ENCODE measurements at regions not wholly inside any gene's neighbourhood (a gene's known extent, or its start where the extent isn't known, plus 50 kb on each side); places are given as distances from the start of the nearest gene placed in this dataset.
"Not testable (repeated sequence)": the region's sequence is repeated elsewhere in the genome, so short reads cannot be mapped to it uniquely, and the experiment has no call there.

DNA sequence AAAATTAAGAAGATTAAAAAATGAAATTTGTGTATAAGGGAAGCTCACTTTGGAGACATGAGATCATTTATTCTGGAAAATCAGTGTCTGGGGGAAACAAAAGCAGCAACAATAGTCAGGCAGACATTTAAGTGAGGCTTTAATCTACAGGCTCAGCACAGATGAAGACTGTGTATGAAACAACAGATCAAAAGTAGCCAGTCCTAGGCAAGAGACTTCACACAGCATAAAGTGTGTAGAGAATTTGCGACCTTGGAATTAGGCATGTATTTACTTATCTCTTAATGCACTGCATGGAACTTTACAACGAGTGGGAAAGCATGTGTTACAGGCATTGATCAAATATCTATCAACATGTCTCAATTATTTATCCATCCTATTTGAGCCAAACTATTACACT, 1099.9 kb downstream of the PLA2G4A start:
- no peak for DNase-seq

DNA sequence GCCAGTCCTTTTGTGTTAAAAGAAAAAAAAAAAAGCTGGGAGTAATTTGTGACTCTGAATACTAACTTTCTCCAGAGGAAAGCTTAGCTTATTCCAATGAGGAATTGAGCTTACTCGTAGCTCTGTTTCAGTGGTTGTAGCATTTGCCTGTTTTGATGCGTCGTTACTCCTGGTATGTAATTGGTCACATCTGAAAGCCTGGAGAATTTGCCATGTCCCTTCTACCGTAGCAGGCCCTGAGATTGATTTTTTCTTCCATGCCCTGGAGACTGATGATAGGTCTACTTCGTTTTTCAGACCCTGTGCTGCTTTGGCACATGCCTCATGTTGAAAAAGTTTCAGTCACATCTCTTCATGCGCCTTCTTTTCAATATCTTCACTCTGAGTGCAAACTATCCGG, 1103.0 kb downstream of the PLA2G4A start:
- no peak for DNase-seq

DNA sequence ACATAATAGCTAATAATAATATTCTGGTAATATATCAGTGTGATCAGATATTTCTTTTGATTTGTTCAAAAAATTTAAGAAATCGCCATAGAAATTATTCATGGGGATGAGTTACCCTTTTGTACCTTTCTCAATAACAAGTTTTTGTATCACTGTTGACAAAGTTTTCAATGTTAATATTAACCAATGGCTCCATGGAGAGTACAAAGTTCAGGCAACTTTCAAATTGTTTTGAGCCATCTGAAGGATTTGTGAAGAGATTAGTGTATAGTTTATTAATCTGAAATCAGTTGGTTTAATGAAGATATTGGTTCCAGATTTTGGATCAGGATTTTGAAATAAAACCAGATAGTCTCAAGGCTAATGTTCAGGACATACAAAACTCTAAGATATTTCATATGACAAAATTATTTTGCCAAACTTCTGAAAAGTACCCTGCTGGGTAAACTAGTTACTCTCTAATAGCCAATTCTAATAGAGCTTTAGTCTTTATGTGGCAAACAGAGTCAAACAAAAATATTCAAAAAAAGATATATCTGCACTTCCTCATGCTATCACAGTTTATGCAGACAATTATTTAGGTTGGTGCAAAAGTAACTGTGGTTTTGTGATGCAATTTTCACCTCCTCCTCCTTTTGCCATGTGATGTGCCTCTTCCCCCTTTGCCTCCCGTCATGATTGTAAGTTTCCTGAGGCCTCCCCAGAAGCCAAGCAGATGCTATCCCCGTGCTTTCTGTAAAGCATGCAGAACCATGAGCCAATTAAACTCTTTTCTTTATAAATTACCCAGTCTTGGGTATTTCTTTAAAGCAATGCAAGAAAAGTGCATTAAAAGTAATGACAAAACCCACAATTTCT, 1105.0 kb downstream of the PLA2G4A start:
- no peak for DNase-seq

DNA sequence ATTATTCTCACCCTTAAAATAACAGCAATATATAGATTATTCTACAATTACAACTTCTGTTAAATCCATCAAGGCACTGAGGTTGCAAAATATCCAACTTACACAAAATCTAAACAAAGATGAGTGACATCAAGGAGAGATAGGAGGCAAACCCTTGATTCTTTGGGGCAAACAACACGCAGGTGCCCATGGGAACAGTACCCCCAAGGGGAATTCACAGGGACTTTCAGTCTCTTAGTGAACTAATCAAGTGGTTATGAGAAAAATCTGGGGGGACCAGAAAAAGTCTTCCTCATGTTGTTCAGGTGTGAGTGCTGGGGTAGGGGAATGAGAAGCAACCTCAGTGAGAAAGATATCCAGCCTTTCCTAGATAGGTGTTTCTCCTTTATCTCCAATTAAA, 1107.9 kb downstream of the PLA2G4A start:
- no peak for DNase-seq

DNA sequence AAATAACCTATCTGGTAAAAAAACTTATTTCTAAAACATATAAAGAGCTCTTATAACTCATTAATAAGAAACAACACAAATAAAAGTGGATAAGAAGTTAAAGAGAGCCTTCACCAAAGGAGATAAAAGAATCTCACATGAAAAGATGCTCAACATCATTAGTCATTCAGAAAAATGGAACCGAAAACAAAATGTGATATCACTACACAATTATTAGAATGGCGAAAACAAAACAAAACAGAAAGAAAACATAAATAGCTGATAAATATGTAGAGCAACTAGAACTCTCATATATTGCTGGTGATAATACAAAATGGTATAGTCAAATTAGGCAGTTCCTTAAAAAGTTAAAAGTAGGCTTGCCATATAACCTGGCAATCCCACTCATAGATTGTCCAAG, 1109.3 kb downstream of the PLA2G4A start:
- no peak for DNase-seq

DNA sequence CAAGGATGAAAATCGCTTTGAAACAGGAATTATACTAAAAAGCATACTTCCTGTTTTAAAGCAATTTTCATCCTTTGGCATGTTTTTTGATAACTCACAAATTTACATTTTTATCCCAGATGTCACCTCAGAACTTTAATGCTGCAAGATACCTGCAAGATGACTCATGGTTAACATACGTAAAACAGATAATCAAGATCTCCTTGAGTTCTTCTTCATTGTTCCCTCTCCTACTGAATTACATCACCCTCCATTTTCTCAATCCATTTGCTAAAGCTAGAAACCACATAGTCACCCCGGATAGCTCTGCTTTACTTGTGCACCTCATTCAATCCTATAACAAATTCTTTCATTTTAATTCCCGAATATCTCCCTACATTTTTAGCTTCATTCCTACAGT, 1114.2 kb downstream of the PLA2G4A start:
- no peak for DNase-seq

DNA sequence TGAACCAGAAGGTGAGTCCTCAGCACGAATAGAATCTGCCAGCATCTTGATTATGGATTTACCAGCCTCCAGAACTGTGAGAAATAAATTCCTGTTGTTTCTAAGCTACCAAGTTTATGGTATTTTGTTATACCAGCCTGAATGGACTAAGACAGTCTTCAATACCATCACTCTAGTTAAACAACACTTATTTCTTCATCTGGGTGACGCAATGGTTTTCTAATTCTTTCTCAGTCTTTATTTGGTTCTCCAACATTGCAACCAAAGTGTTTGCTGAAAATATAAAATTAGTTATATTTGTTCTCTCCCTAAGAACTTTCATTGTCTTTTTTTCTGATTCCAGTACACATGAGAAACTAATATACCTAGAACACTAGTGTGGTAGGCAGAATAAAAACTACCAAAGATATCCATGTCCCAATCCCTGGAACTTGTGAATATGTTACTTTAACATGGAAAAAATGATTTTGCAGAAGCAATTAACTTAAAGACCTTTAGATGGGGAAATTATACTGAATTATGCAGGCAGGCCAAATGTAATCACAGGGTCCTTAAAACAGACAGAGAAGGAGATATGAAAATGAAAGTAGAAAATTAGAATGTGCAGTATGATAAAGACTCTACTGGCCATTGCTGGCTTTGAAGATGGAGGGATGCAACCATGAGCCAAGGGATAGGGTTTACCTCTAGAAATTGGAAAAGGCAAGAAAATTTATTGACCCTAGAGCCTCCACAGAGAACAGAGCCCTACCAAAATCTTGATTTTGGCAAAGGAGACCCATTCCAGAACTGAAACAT, 1115.1 kb downstream of the PLA2G4A start:
- no peak for DNase-seq

DNA sequence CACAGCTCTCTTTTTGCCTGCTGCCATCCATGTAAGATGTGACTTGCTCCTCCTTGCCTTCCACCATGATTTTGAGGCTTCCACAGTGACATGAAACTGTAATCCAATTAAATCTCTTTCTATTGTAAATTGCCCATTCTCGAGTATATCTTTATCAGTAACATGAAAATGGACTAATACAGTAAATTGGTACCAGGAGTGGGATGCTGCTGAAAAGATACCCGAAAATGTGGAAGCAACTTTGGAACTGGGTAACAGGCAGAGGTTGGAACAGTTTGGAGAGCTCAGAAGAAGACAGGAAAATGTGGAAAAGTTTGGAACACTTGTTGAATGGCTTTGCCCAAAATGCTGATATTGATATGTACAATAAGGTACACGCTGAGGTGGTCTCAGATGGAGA, 1117.9 kb downstream of the PLA2G4A start:
- DNase-seq = not testable (repeated sequence)

DNA sequence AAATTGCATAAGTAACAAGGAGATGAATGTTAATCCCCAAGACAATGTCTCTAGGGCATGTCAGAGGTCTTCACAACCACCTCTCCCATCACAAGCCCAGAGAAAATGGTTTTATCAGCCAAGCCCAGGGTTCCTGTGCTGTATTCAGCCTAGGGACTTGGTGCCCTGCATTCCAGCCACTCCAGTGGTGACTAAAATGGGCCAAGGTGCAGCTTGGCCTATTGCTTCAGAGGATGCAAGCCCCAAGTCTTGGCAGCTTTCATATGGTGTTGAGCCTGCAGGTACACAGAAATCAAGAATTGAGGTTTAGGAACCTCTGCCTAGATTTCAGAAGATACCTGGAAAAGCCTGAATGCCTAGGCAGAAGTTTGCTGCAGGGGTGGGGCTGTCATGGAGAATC, 1118.6 kb downstream of the PLA2G4A start:
- DNase-seq = no peak

DNA sequence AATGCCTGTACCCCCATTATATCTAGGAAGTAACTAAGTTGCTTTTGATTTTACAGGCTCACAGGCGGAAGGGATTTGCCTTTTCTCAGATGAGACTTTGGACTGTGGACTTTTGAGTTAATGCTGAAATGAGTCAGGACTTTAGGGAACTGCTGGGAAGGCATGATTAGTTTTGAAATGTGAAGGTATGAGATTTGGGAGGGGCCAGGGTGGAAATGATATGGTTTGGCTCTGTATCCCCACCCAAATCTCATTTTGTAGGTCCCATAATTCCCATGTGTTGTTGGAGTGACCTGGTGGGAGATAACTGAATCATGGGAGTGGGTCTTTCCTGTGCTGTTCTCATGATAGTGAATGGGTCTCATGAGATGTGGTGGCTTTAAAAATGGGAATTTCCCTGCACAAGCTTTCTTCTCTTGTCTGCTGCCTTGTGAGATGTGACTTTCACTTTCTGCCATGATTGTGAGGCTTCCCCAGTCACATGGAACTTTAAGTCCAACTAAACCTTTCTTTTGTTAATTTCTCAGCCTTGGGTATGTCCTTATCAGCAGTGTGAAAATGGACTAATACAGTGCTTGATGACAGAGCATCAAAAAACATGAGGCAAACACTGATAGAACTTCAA, 1119.5 kb downstream of the PLA2G4A start:
- no peak for DNase-seq

DNA sequence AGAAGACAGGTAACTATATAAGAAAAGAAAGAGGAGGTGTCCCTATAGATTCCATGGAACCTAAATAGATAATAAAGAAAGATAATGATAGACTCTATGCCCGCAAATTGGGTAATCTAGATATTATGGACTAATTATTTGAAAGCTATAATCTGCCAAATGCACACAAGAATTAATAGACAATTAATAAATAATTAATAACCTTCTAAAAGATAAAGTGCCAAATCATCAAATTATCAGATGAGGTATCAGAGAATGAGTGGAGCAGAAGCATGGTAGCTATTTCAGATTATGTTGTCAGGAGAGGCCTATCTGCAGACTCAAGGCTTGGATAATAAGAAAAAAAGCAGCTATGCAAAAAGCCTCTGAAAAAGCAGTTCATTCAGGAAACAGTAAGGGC, 1120.8 kb downstream of the PLA2G4A start:
- DNase-seq = no peak

DNA sequence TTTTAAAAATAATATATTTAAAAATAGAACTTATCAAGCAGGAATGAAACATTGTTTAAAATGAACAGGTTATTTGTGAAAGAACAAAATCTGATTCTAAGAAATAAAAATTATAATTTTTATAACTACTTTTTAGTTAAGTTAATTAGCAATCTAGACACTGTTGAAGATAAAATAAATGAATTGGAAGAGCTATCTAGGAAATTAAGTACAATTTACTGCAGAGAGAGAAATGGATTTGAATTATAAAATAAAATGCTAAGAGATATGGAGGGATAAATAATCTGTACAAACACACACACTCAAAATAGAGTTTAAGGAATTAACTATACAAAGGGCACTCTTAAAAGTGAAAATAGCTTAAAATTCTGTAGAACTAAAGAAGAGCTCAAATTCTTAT, 1123.1 kb downstream of the PLA2G4A start:
- no peak for DNase-seq

DNA sequence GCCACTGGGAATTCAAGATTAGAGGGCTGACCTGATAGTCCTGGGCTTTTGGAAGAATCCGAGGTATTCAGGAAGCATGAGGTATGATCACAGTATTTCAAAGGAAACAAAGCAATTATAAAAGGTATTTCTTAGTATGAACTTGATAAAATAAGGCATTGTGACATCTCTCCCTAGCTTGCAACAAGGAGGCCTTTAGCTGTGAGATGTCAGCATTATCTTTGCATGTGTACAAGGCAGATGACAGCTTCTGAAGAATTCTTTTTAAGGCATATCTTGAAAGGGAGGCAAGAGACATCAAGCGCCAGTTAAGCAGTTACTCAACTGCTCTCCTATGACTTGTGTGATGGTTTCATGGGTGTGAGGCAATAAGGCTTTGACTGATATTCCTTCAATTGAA, 1123.7 kb downstream of the PLA2G4A start:
- no peak for DNase-seq

DNA sequence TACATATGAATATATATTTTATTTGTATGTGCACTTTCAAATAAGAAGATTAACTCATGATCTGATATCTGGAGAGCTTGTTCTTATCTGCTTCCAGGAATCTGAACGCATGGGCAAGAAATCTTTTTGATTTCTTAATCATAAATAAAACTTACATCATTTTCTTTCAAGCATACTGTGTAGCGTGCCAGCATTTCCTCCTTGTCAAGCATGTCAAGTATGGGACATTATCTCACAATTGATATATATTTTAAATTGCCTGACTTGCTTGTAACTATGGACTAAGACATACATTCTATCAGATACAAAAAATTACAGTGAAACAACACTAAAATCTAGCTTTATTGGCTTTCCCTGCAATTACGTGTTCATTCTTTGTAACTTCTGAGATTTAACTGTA, 1128.2 kb downstream of the PLA2G4A start:
- DNase-seq = no peak

DNA sequence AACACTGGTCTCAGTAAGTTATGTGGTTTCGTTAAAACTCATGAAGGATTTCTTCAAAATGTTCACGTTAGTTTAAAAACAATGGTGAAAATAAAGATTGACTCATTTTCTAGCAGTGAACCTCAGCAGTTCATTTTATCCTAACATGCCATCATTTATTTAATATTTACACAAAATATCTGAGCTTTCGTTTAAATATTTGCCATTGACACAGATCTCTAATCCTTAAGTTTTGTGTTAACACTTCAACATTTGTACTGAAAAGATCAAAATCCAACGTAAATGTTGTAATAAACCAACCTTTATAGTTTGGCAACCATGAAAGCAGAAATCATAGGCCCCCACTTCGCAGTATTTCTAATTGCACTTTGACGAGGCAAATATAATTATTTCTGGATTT, 1129.5 kb downstream of the PLA2G4A start:
- DNase-seq = no peak

DNA sequence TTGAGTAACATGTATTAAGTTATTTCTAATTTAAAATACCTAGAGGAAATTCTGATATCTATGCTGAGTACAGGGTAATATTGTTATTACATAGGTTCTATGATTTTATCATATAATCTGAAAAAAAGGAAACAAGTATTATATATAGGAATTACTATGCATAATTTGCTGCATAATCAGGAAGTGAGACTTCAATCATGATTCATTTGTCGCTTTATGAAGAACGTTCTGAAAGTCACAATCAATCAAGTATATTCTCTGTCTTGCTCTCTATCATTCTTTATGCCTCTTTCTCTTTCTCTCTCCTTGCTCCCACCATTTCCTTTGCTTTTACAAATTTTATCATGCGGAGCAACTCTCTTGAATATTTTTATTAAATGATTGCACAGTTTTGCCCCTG, 1130.3 kb downstream of the PLA2G4A start:
- no peak for DNase-seq

DNA sequence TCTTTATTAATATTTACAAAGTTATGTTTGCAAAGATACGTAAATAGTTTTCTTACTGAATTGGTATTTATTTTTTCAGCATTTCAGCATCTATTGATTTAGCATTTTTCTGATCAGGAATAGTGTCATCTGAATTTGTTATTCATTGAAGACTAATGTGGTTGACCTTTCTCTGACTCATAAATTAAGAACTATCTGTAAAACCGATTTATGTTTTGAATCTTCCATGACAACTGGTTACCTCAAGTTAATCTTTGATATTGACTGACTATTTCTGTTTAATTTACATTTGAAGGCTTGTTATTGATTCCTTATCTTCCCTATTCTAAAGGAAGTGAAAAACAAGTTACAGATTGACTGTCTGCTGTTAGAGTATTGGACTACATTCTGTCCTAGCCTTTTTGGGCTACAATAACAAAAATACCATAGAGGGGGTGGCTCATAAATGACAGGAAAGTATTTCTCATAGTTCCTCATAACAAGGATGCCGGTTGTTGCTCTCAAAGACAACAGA, 1131.4 kb downstream of the PLA2G4A start:
- DNase-seq = no peak

DNA sequence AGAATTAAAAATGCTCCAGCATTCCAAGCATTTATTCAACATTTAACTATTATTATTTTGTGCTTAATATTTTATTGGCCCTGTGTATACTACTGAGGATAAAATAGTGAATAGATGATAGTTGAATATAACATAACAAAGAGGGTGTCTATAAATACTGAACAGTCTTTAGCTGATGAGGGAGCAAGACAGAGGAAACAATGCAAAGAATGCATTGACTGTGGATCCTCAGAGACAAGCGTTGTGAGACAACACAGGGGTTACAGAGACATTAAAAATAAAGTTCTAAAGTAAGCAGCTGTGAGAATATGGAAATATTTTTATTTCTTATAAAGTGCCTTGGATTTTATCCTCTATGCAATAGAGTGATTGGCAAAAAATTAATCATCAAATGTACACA, 1133.1 kb downstream of the PLA2G4A start:
- DNase-seq = no peak

DNA sequence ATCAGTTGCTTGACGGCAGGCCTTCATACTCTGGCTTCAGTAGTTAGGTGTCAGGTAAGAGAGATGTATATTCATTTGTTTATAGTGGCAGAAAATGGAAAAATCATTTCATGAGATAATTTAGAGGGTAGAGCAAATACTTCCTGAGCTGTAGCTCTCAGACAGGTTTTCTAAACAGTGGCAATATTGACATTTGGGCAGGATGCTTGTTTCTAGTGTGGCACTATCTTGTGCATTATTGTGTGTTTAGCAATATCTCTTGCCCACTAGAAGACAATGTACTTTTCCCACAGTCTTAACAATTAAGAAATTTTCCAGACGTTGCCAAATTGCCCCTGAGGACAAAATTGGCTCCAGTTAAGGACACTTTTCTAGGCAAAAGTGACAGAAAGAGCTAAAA, 1143.1 kb downstream of the PLA2G4A start:
- peak; percentile 64 for DNase-seq

DNA sequence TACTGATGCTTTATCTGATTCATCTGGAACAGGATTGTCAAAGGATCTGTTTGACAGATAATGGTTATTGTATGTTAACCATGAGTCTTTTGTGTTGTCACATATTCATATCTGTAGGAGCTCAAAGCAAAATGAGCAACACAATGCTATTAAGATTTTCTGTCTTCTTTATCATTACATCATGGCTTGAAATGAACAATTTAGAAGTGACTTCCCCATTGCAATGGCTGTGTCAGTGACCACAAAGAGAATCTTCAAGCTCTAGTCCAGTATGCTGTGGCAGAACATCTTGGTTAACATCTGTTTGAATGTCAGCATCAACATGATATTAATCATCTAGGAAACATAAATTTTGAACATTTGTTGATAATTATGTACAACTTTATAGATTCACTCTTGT, 1148.5 kb downstream of the PLA2G4A start:
- no peak for DNase-seq

DNA sequence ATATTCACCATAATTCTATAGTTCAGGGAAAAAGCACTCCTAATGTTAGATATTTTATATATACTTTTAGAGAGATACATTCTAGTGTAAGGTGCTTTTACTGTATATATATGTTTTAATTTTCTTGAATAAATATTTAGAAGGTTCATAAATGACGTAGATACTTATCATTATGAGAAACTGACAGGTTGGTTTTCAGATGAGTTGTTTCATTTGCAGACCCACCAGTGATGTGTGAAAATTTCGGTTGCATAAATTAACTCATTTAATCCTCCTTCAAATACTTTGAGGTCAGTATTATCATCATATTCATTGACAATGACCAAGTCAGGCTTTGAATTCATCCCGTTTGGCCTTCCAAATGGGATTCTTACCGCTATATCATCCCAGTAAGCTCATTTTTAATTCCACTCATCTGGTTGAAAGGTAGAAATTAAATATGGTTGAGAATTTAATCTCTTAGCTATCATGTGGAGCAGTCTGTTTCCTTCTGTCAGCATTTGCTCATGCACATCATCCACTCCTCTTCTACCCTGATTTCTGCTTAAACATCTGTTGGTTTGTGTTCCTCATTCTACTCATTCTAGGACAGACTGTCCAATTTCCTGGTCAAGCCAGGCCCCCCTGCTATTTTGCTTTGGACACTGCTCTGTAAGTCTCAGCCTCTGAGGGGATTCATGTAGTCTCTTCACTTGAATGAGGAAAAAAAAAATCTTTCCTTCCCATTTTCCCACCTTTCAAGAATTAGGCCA, 1156.6 kb downstream of the PLA2G4A start:
- DNase-seq = no peak

DNA sequence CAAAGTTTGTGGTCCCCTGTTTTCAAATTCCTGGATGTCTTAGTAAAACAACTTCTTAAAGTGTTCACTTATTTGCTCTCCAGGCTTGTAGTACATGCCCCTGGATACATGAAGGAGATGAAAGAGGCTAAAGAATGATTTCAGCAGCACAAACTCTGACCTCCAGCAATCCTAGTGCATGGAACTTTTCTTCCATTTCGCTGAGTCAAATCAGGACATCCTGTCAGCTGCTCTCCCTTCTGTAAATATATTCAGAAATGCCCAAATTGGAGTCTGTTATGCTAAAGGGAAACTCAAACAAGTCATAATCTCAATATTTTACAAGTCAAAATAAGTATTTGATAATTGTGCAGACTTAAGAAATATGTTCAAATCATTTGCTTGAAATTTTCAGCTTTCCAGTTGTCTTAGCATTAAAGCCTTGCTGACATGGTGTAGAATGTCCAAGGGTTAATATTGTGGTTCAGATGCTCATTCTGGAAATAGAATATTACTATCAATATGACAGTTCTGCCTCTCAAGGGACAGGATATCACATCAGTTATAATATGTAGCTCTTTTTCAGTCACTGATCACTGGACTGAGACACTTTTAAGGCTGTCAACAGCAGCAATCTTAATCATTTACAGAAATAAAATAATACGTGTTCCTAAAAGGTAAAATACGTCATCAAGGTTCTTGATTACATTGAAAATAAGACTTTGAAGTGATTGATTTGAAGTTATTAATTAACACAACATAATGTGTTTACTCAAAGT, 1157.3 kb downstream of the PLA2G4A start:
- no peak for DNase-seq
